Ectodermal cell (in vitro differentiated cells): ENCODE measurements at regions not wholly inside any gene's neighbourhood (a gene's known extent, or its start where the extent isn't known, plus 50 kb on each side); places are given as distances from the start of the nearest gene placed in this dataset.
"Not testable (repeated sequence)": the region's sequence is repeated elsewhere in the genome, so short reads cannot be mapped to it uniquely, and the experiment has no call there.

Experiments used
- H3K27ac ChIP-seq: 2 replicates; pipeline ENCODE4 v1.7.0; 2013; ENCODE audit warnings: mild to moderate bottlenecking, low read depth, low read length; ENCODE audit not compliant: insufficient read depth, poor library complexity, severe bottlenecking
- H3K27me3 ChIP-seq: 2 replicates; pipeline ENCODE4 v1.7.0; 2013; ENCODE audit warnings: mild to moderate bottlenecking, low read length; ENCODE audit not compliant: insufficient read depth, control insufficient read depth, poor library complexity, severe bottlenecking
- H3K36me3 ChIP-seq: one replicate; pipeline ENCODE4 v1.7.0; 2013; ENCODE audit warnings: low read length; ENCODE audit not compliant: control insufficient read depth, insufficient read depth
- H3K4me1 ChIP-seq: one replicate; pipeline ENCODE4 v1.7.0; 2013; ENCODE audit warnings: low read length; ENCODE audit not compliant: control insufficient read depth, insufficient read depth
- H3K4me3 ChIP-seq: 2 replicates; pipeline ENCODE4 v1.7.0; 2013; ENCODE audit warnings: low read depth, low read length, control low read depth; ENCODE audit not compliant: insufficient read depth
- H3K9me3 ChIP-seq: 2 replicates; pipeline ENCODE4 v1.7.0; 2013; ENCODE audit warnings: mild to moderate bottlenecking, low read length, moderate library complexity; ENCODE audit not compliant: control insufficient read depth
- WGBS, 2 experiments: methylation state at CpG; one replicate each; pipeline ENCODE4 v1.1.7; 2013; ENCODE audit warnings: missing lambda C conversion rate in 2 of 2; 5-methylcytosine and 5-hydroxymethylcytosine counted together

GRCh38 chr6:12554820-12555219 lies 161.7 kb upstream of the PHACTR1 start:
- not testable (repeated sequence) for H3K4me3 ChIP-seq, H3K9me3 ChIP-seq, H3K27me3 ChIP-seq, H3K36me3 ChIP-seq, H3K27ac ChIP-seq, H3K4me1 ChIP-seq
- 89% methylated on average over 2 of the region's 2 CpGs for WGBS, 2 experiments

DNA sequence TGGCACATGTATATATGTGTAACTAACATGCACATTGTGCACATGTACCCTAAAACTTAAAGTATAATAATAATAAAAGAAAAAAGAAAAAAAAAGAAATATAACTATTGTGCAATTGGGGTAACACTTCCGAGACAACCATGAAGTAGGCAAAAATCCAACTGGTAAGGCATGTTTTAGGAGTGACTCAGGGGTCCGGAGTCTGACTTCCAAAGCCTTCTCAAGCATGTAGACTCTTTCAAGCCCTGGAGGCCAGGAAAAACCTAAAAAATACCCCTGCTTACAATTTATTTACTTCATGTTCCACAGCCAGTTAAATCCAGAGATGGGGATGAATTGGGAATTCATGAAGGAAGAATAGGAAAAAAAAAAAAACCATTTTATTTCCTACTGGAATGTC lies 161.3 kb upstream of the PHACTR1 start:
- Histone ChIP-seq H3K9me3 (no peaks in the 10 kb centered on the region), H3K27me3 (no peaks in the 10 kb centered on the region), H3K36me3 (no peaks in the 10 kb centered on the region), H3K4me3 (no peak overlapping the region), H3K4me1 (no peaks in the 10 kb centered on the region), H3K27ac (no peak overlapping the region)
- WGBS, 2 experiments = 91 to 93% methylated on average over 2 of the region's 2 CpGs

DNA sequence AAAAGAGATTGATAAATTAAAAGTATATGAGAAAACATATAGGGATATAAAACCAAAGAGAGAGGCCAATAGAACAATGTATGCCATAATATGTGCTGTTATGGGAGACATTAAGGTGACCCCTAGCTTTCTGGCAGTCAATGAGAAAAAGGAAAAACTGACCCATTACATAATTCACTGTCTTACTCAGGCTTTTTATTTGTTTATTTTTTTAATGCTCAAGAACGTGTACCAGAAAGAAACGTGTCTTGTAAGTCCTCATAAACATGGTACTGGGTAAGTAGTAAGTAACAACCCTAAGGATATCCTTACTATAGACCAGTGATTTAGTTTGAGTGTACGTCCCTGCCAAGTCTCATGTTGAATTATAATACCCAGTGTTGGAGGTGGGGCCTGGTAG lies 160.8 kb upstream of the PHACTR1 start:
- Histone ChIP-seq H3K27me3 (no peaks in the 10 kb centered on the region), H3K36me3 (no peaks in the 10 kb centered on the region), H3K9me3 (no peaks in the 10 kb centered on the region), H3K4me3 (no peak overlapping the region), H3K27ac (no peak overlapping the region), H3K4me1 (no peaks in the 10 kb centered on the region)
- 100% methylated on average over 1 to 3 of the region's 3 CpGs for WGBS, 2 experiments

DNA sequence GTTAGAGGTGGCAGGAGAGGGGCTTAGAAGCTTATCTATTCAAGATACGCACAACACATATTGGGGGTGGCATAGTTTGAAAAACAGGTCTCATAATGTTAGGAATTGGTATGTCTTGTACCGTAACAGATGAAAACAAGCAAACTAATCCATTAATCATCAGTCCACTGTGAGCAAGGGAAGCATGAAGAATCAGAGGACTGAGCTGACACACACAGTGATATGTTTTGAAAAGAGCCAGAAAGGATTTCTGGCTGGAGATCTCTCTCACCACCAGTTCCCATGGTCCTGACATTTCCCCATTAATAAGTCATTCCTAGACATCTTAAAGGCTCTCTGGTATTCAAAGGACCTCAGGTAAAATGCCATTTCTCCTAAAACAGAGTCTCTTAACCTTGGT lies 158.8 kb upstream of the PHACTR1 start:
- 96 to 100% methylated on average over 1 to 2 of the region's 2 CpGs for WGBS, 2 experiments
- no peaks in the 10 kb centered on the region for H3K9me3 ChIP-seq
- no peak overlapping the region for H3K27ac ChIP-seq
- no peaks in the 10 kb centered on the region for H3K36me3 ChIP-seq
- no peak overlapping the region for H3K4me3 ChIP-seq
- no peaks in the 10 kb centered on the region for H3K27me3 ChIP-seq
- H3K4me1 ChIP-seq = no peaks in the 10 kb centered on the region

DNA sequence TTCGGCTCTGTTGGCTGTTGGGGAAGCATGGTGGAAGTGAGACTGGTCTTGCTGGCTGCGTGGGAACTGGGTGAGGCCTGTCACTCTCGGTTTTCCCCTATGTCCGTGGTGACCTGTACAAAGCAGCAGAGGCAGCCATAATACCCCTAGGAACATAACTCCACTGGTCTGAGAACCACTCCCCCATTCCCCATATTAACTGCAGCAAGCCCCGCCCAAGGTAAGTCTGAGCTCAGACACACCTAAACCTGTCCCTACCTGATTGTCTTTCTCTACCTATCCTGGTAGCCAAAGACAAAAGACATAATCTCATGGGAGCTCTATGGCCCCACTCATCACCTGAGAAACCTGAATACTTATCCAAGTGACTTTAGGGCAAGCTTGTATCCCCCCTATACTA lies 156.3 kb upstream of the PHACTR1 start:
- H3K27me3 ChIP-seq = no peaks in the 10 kb centered on the region
- no peak overlapping the region for H3K27ac ChIP-seq
- no peaks in the 10 kb centered on the region for H3K36me3 ChIP-seq
- no peak overlapping the region for H3K4me3 ChIP-seq
- H3K9me3 ChIP-seq = no peaks in the 10 kb centered on the region
- H3K4me1 ChIP-seq = no peaks in the 10 kb centered on the region
- WGBS, 2 experiments = 79 to 87% methylated on average over 5 of the region's 5 CpGs

- no peak overlapping the region for H3K27ac ChIP-seq
- no peak overlapping the region for H3K4me3 ChIP-seq
- 88 to 100% methylated on average over 2 of the region's 2 CpGs for WGBS, 2 experiments
Observed at GRCh38 chr6:12566618-12567123, 149.9 kb upstream of the PHACTR1 start.

DNA sequence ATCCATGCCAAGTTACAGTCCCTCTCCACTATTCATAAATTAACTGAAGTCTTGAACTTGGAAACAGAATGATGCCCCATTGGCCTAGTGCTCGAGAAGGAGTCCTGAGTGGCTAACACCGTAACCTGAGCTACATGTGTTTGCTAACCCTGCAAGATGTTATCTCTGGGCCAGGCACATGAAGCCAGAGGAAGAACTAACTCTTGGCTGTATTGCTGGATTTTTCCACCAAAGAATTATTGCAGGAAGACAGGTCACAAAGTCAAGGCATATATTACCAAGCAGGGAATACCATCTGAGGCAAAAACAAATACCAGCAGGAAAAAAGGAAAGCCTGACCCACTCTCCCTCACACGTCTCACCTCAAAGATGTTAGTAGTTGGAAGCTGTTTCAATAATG lies 148.9 kb upstream of the PHACTR1 start:
- Histone ChIP-seq H3K27ac (no peak overlapping the region), H3K4me3 (no peak overlapping the region), H3K27me3 (no peaks in the 10 kb centered on the region), H3K4me1 (no peaks in the 10 kb centered on the region), H3K36me3 (no peaks in the 10 kb centered on the region), H3K9me3 (no peaks in the 10 kb centered on the region)
- WGBS, 2 experiments = 92 to 94% methylated on average over 3 of the region's 3 CpGs

More at GRCh38 chr6:12566618-12567123, 149.9 kb upstream of the PHACTR1 start:
- Histone ChIP-seq H3K4me1 (no peaks in the 10 kb centered on the region), H3K36me3 (no peaks in the 10 kb centered on the region), H3K27me3 (no peaks in the 10 kb centered on the region), H3K9me3 (no peaks in the 10 kb centered on the region)

DNA sequence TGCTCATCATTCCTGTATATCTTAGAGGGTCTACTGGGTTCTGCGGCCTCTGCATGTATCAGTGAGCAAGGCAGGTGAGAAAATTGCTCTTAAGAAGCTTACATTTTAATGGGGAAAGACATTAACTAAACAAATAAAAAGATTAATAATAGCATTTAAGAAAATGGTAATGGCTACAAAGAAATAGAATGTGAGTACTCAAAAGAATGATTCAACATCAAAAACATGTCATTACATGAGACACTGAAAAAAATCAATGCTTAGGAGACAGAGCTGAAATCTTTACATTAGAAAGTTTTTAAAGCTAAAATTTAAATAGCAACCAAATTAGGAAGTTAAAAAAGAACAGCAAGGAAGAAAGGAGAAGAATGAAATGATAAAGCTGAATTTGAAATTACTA lies 146.9 kb upstream of the PHACTR1 start:
- no peaks in the 10 kb centered on the region for H3K4me1 ChIP-seq
- WGBS, 2 experiments = 94 to 100% methylated on average over 1 of the region's 1 CpG

GRCh38 chr6:12570461-12571030 lies 146.0 kb upstream of the PHACTR1 start:
- Histone ChIP-seq H3K27me3 (no peaks in the 10 kb centered on the region), H3K27ac (no peak overlapping the region), H3K4me1 (no peaks in the 10 kb centered on the region), H3K36me3 (no peaks in the 10 kb centered on the region), H3K9me3 (no peaks in the 10 kb centered on the region), H3K4me3 (no peak overlapping the region)
- 77 to 86% methylated on average over 1 to 2 of the region's 2 CpGs for WGBS, 2 experiments

More for the DNA sequence above, 146.9 kb upstream of the PHACTR1 start:
- Histone ChIP-seq H3K36me3 (no peaks in the 10 kb centered on the region), H3K27me3 (no peaks in the 10 kb centered on the region), H3K27ac (no peak overlapping the region), H3K9me3 (no peaks in the 10 kb centered on the region), H3K4me3 (no peak overlapping the region)

GRCh38 chr6:12572896-12573827 lies 143.4 kb upstream of the PHACTR1 start:
- peaks cover 6% of the 10 kb centered on the region for H3K4me1 ChIP-seq
- H3K27me3 ChIP-seq = no peaks in the 10 kb centered on the region
- H3K4me3 ChIP-seq = no peak overlapping the region
- H3K27ac ChIP-seq = no peak overlapping the region
- 83 to 86% methylated on average over 3 of the region's 4 CpGs for WGBS, 2 experiments
- no peaks in the 10 kb centered on the region for H3K36me3 ChIP-seq
- no peaks in the 10 kb centered on the region for H3K9me3 ChIP-seq
